Glutamatergic neuron (in vitro differentiated cells): ENCODE measurements at regions not wholly inside any gene's neighbourhood (a gene's known extent, or its start where the extent isn't known, plus 50 kb on each side); places are given as distances from the start of the nearest gene placed in this dataset.

ENCODE experiments used
- DNase-seq: peaks from one replicate; pipeline ENCODE4 v3.0.0; 2022
- H3K27ac Mint-ChIP-seq: one replicate; pipeline ENCODE4 v1.8.0; 2020; ENCODE audit warnings: mild to moderate bottlenecking, mixed read lengths, inconsistent platforms; ENCODE audit not compliant: unreplicated experiment
- H3K27me3 Mint-ChIP-seq: one replicate; pipeline ENCODE4 v1.8.0; 2020; ENCODE audit warnings: mild to moderate bottlenecking, moderate library complexity, mixed read lengths, inconsistent platforms; ENCODE audit not compliant: unreplicated experiment
- H3K36me3 Mint-ChIP-seq: one replicate; pipeline ENCODE4 v1.8.0; 2020; ENCODE audit warnings: mild to moderate bottlenecking, mixed read lengths, inconsistent platforms; ENCODE audit not compliant: unreplicated experiment
- H3K4me1 Mint-ChIP-seq: one replicate; pipeline ENCODE4 v1.8.0; 2020; ENCODE audit warnings: mild to moderate bottlenecking, low read depth, mixed read lengths, inconsistent platforms; ENCODE audit not compliant: unreplicated experiment
- H3K4me3 Mint-ChIP-seq: one replicate; pipeline ENCODE4 v1.8.0; 2020; ENCODE audit warnings: mild to moderate bottlenecking, mixed read lengths, inconsistent platforms; ENCODE audit not compliant: unreplicated experiment
- H3K9me3 Mint-ChIP-seq: one replicate; pipeline ENCODE4 v1.8.0; 2020; ENCODE audit warnings: mild to moderate bottlenecking, moderate library complexity, mixed read lengths, inconsistent platforms; ENCODE audit not compliant: unreplicated experiment
- TF ChIP-seq, protein P1 (sequence below): fragments of 200-600 bp; sonication (generic); IDR thresholded peaks from one replicate; pipeline ENCODE4 v1.5.0; 2021; ENCODE audit not compliant: partially characterized antibody, unreplicated experiment

DNA sequence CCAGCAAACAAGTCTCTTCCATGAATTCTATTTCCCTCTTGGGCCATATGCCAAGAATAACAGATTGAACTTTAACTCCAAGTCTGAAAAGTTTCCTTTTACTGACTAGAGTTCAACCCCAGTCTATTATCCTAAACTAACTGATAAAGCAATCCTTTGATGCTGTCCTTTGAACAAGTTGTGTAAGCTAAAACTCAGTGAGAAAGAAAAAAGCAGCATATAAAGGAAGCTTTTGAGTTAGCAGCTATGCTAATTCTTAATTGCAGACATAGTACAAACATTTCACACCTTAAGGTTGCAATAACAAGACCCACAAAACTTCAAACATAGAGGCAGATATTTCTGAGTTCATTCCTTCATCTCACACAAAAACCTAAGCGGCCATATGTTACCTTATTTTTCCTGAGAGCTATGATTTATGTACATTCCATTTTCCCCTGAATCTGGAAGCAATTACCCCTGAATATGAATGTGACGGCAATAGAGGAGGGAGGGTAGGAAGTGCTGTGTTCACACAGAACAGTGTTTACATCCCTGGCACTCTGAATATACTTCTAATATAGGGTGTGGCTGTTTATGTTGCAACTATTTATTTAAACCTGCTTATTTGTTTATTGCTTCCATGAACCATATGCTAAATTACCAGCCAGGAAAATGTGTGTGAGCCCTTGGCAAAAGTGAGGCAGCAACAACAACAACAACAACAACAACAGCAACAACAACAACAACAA lies 180.6 kb downstream of the IRS1 start:
- Mint-ChIP-seq H3K27ac (no peak overlapping the region), H3K4me1 (peaks cover 2% of the 10 kb centered on the region), H3K9me3 (no peaks in the 10 kb centered on the region), H3K4me3 (no peak overlapping the region), H3K36me3 (no peaks in the 10 kb centered on the region), H3K27me3 (no peaks in the 10 kb centered on the region)
- DNase-seq: no peak
- TF ChIP-seq, protein P1, sequence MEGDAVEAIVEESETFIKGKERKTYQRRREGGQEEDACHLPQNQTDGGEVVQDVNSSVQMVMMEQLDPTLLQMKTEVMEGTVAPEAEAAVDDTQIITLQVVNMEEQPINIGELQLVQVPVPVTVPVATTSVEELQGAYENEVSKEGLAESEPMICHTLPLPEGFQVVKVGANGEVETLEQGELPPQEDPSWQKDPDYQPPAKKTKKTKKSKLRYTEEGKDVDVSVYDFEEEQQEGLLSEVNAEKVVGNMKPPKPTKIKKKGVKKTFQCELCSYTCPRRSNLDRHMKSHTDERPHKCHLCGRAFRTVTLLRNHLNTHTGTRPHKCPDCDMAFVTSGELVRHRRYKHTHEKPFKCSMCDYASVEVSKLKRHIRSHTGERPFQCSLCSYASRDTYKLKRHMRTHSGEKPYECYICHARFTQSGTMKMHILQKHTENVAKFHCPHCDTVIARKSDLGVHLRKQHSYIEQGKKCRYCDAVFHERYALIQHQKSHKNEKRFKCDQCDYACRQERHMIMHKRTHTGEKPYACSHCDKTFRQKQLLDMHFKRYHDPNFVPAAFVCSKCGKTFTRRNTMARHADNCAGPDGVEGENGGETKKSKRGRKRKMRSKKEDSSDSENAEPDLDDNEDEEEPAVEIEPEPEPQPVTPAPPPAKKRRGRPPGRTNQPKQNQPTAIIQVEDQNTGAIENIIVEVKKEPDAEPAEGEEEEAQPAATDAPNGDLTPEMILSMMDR: no peak

DNA sequence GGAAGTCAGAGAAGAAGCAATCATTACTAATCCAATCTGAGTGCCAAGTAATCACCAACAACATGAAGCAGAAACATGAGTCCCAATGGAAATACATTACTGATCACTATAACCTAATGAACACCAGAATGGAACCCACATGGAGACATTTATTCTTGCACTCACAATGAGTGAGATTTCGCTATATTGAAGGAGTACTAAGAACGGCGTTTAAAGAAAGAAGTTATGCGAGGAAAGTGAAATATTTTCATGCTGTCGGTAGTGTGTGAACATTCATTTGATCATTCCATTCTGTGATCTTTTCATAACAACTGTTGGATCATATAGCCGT lies 181.1 kb downstream of the IRS1 start:
- Mint-ChIP-seq H3K27me3 (no peaks in the 10 kb centered on the region), H3K27ac (no peak overlapping the region), H3K9me3 (no peaks in the 10 kb centered on the region), H3K36me3 (no peaks in the 10 kb centered on the region), H3K4me1 (peaks cover 2% of the 10 kb centered on the region), H3K4me3 (no peak overlapping the region)
- TF ChIP-seq, protein P1: no peak
- no peak for DNase-seq

DNA sequence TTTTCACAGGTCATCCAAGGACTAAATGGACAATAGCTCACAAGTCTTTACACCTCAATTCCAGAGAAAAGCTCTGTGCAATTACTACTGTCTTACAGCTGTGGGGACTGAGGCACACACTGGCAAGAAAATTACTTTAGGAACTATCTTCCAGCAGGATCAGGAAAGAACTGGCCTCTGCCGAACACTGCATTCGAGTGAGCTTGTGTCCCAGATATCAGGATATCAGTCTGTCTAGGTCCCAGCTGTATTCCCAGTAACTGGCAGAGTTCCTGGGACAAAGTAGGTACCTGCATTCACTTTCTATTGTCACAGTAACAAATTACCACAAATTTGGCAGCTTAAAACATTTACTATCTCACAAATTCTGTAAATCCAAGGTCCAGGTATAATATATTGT lies 183.7 kb downstream of the IRS1 start:
- no peak overlapping the region for H3K4me3 Mint-ChIP-seq
- H3K36me3 Mint-ChIP-seq: no peaks in the 10 kb centered on the region
- H3K27me3 Mint-ChIP-seq: no peaks in the 10 kb centered on the region
- H3K4me1 Mint-ChIP-seq: peaks cover 2% of the 10 kb centered on the region
- H3K27ac Mint-ChIP-seq: no peak overlapping the region
- TF ChIP-seq, protein P1: no peak
- H3K9me3 Mint-ChIP-seq: no peaks in the 10 kb centered on the region
- DNase-seq: no peak

DNA sequence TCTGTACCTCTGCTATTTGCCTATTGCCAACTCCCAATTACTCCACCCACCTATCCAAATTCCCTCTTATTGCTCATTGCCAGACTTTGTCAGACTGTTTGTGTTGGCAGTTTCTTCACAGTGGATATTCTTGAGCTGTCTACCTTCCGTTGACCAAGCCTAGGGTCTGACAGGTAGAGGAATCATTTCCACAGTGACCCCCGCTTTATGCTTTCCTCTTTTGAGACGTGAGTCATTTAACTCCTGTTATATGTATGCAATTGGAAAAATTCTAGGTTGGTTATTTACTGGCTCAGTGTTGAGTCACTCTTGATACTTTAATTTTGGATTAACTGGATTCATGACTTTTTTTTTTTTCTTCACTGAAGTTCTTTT lies 187.7 kb downstream of the IRS1 start:
- H3K27me3 Mint-ChIP-seq: no peaks in the 10 kb centered on the region
- no peaks in the 10 kb centered on the region for H3K4me1 Mint-ChIP-seq
- no peak overlapping the region for H3K4me3 Mint-ChIP-seq
- TF ChIP-seq, protein P1: no peak
- H3K9me3 Mint-ChIP-seq: peaks cover 2% of the 10 kb centered on the region
- no peaks in the 10 kb centered on the region for H3K36me3 Mint-ChIP-seq
- H3K27ac Mint-ChIP-seq: no peak overlapping the region
- DNase-seq: no peak

DNA sequence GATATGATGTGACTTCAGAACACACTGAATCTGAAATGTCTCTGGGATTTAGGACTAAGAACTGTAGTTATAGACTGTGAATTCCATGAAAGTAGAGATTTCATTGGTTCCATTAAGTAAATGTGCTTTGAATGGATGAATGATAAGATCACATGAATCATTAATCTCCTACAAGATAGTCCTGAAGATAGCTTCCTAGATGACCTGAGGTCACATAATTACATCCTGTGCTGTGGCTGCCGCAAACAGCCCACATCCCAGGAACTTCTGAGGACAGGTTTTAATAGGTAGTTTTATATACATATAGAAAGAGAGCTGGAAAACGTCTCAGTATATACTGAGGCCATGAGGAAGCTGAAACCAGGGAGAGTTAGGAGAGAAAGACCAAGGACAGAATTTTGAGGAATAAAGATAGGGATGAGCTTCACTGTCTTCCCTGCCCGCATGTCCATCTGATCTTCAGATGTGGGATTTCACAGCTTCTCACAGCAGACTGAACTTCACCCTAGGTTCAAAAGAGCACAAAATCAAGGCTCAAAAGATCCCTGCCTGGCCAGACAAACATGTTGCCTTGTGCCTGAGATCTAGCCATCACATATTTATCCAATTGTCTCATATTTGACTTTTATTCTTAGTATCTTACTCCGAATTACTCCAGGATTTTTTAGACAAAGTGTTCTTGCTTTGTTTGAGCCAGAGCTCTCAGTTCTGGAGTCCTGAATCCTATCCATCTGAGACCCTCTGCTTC lies 188.2 kb downstream of the IRS1 start:
- H3K4me3 Mint-ChIP-seq: no peak overlapping the region
- H3K9me3 Mint-ChIP-seq: peaks cover 2% of the 10 kb centered on the region
- no peak overlapping the region for H3K27ac Mint-ChIP-seq
- H3K27me3 Mint-ChIP-seq: no peaks in the 10 kb centered on the region
- TF ChIP-seq, protein P1: no peak
- no peaks in the 10 kb centered on the region for H3K4me1 Mint-ChIP-seq
- H3K36me3 Mint-ChIP-seq: no peaks in the 10 kb centered on the region
- no peak for DNase-seq
